ENCODE measurements at regions not wholly inside any gene's neighbourhood (a gene's known extent, or its start where the extent isn't known, plus 50 kb on each side); places are given as distances from the start of the nearest gene placed in this dataset.

DNA sequence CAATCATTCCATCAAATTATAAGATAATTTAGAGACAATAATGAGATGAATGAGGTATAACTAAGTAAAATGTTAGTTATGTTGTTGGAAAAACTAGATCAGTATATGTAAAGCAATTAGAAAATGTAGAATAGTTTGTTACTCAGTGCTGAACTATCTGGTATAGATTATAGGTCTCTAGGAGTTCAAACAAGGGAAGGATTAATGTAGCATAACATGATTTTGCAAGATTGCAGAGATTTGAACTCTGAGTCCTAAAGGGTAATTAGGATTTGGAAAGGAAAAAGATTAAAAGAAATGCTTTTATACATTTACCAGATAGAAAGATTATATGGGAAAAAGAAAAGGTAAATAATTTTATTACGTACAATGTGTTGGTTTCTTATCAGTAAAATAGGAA is 246.3 kb downstream of the KCNC2 start:
- intact Hi-C loops (cut with DNase I), result no loop called here
- DNase-seq, result no peak

DNA sequence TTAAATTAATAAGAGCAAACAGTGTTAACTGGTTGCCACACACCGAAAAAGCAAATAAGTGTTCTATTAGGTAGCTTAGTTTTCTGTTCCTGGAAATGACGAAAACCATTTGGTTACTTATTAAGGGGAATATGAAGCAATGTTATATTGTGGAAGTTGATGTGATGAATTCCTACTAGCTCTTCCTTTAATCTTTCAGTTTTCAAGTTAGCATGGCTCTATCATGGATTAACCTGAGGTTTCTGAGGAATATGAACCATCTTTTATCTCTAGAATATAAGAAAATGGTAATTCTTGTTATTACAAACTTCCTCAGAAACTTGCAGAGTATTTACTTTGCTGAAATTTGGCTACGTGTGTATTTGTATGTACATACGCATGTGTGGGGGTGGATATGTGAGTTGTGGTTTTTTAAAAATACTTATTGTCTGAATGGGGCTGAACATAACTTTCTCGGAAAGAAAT is 245.7 kb downstream of the KCNC2 start:
- DNase-seq, result no peak
- intact Hi-C loops (cut with DNase I), result no loop called here

DNA sequence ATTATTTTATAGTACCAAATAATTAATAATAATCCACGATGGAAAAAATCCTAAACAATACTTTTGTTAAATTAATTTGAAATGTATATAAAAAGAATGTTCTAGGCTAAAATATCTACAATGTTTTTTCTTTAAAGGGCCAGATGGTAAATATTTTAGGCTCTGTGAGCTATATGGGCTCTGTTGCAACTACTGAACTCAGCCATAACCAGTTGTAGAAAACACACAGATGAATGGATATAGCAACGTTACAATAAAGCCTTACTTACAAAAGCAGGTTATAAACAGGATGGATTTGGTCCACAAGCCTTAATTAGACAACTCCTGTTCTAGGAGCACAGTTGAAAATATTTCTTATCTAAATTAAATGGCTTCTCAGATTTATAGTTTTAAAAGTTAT is 245.2 kb downstream of the KCNC2 start:
- intact Hi-C loops (cut with DNase I), result no loop called here
- no peak for DNase-seq

GRCh38 chr12:74971201-74971600 is 238.4 kb downstream of the KCNC2 start:
- DNase-seq, result no peak
- intact Hi-C loops (cut with DNase I), result no loop called here

GRCh38 chr12:74977832-74978481 is 231.7 kb downstream of the KCNC2 start:
- intact Hi-C loops (cut with DNase I), result no loop called here
- DNase-seq, result no peak

DNA sequence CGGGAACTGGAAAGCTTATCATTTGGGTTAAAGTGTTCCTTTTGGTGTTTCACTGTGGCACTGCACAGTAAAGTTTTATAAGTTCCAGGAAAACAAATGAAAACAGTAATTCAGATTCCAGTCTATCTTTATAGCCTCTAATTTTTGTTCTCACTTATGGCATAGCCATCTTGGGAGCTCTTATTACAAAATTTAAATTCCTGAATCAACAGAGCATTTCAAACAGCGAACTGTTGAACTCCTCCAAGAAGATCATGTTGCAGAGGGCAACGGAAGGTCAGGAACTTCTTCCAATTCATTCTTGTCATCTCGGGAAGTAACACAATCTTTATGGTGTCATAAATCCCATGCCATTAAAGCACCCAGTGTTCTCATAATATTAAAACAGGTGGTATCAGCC is 229.1 kb downstream of the KCNC2 start:
- intact Hi-C loops (cut with DNase I), result no loop called here
- no peak for DNase-seq

- no peak for DNase-seq
- intact Hi-C loops (cut with DNase I), result no loop called here
Observed at GRCh38 chr12:74981541-74981940, 228.1 kb downstream of the KCNC2 start.

- no peak for DNase-seq
- intact Hi-C loops (cut with DNase I), result no loop called here
Observed at GRCh38 chr12:74983917-74984316, 225.7 kb downstream of the KCNC2 start.

- intact Hi-C loops (cut with DNase I), result no loop called here
- DNase-seq, result peak in 1 of 42 donors; percentile 33
Observed at GRCh38 chr12:74984631-74985030, 225.0 kb downstream of the KCNC2 start.

- DNase-seq, result no peak
Observed at GRCh38 chr12:74985293-74985985, 224.2 kb downstream of the KCNC2 start.

GRCh38 chr12:74985986-74986319 is 223.7 kb downstream of the KCNC2 start:
- intact Hi-C loops (cut with DNase I), result no loop called here
- DNase-seq, result peak in 1 of 42 donors; percentile 8

More at GRCh38 chr12:74985293-74985985, 224.2 kb downstream of the KCNC2 start:
- intact Hi-C loops (cut with DNase I), result no loop called here

- no peak for DNase-seq
- intact Hi-C loops (cut with DNase I), result no loop called here
Observed at GRCh38 chr12:74988156-74988555, 221.5 kb downstream of the KCNC2 start.
